ENCODE measurements at regions not wholly inside any gene's neighbourhood (a gene's known extent, or its start where the extent isn't known, plus 50 kb on each side); places are given as distances from the start of the nearest gene placed in this dataset.

- no peaks in the 10 kb centered on the region for H3K4me1 ChIP-seq (ENCODE audit: insufficient read depth, low read length)
- H3K36me3 ChIP-seq (ENCODE audit: insufficient read depth, low read length) = no peaks in the 10 kb centered on the region
- no peaks in the 10 kb centered on the region for H3K27me3 ChIP-seq (ENCODE audit: insufficient read depth, low read length)
- H3K4me3 ChIP-seq (ENCODE audit: low read length) = no peak overlapping the region
- H3K9me3 ChIP-seq (ENCODE audit: low read length) = peaks cover 3% of the 10 kb centered on the region
- no peak overlapping the region for H2AFZ ChIP-seq (ENCODE audit: low read depth, low read length)
Observed at GRCh38 chr2:41913921-41914609, 133.8 kb upstream of the PKDCC start.

DNA sequence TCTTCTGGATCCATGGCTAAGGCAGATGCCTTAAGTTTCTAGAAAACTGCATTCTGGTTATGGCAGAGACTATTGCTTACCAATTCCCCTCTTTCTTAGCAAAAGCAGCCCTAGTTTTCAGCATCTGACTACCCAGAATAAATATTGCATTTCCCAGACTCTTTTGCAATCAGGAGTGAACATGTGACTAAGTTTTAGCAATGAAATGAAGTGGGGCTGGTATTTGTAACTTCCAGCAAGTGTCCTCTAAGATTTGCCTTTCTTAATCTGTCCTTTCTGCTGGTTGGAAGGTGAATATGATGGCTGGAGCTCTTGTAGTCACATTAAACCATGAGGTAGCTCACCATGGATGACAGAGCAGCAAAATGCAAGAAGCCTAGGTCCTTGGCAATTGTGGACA is 132.9 kb upstream of the PKDCC start:
- H3K36me3 ChIP-seq (ENCODE audit: insufficient read depth, low read length) = no peaks in the 10 kb centered on the region
- H2AFZ ChIP-seq (ENCODE audit: low read depth, low read length) = no peak overlapping the region
- H3K4me1 ChIP-seq (ENCODE audit: insufficient read depth, low read length) = no peaks in the 10 kb centered on the region
- peaks cover 3% of the 10 kb centered on the region for H3K9me3 ChIP-seq (ENCODE audit: low read length)
- no peak overlapping the region for H3K4me3 ChIP-seq (ENCODE audit: low read length)
- no peaks in the 10 kb centered on the region for H3K27me3 ChIP-seq (ENCODE audit: insufficient read depth, low read length)

DNA sequence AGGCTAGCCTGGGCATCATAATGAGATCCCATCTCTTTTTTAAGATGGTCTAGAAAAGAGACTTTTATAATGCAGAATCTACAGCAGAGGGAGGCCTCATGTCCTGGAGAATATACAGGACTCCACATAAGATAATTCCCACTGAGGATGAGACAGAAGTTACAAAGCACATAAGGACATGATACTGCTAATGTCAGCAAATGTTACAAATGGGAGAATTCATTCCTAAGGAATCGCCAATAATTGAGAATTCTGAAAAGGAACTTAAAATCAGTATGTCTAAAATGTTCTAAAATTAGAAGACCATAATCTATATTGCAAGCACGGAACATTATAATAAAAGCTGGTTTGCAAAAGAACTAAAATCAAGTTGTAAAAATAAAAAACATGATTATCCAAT is 131.6 kb upstream of the PKDCC start:
- no peak overlapping the region for H2AFZ ChIP-seq (ENCODE audit: low read depth, low read length)
- no peaks in the 10 kb centered on the region for H3K36me3 ChIP-seq (ENCODE audit: insufficient read depth, low read length)
- no peak overlapping the region for H3K4me3 ChIP-seq (ENCODE audit: low read length)
- H3K9me3 ChIP-seq (ENCODE audit: low read length) = peaks cover 3% of the 10 kb centered on the region
- no peaks in the 10 kb centered on the region for H3K27me3 ChIP-seq (ENCODE audit: insufficient read depth, low read length)
- no peaks in the 10 kb centered on the region for H3K4me1 ChIP-seq (ENCODE audit: insufficient read depth, low read length)

GRCh38 chr2:41917587-41917986 is 130.2 kb upstream of the PKDCC start:
- no peak overlapping the region for H3K4me3 ChIP-seq (ENCODE audit: low read length)
- no peaks in the 10 kb centered on the region for H3K4me1 ChIP-seq (ENCODE audit: insufficient read depth, low read length)

DNA sequence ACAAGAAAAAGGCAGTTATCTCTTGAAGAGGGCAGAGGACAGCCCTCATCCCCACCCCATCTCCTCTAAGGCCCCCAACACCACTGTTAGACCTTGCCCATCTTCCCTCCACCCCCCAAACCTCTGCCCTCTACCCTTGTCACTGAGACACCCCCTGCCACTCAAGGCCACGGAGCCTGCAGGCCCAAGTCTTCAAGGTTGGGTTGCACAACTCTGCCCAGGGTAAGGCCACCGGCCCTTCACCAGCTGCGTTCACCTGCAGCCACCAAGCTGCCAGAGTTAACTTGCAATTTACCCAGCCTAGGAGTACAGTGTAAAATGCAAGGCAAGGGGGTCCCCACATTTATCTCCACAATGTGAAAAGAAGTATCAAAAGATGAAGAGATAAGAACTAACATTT is 128.7 kb upstream of the PKDCC start:
- Histone ChIP-seq H3K4me1 (ENCODE audit: insufficient read depth, low read length) (no peaks in the 10 kb centered on the region), H2AFZ (ENCODE audit: low read depth, low read length) (no peak overlapping the region), H3K4me3 (ENCODE audit: low read length) (no peak overlapping the region), H3K9me3 (ENCODE audit: low read length) (no peaks in the 10 kb centered on the region), H3K36me3 (ENCODE audit: insufficient read depth, low read length) (no peaks in the 10 kb centered on the region), H3K27me3 (ENCODE audit: insufficient read depth, low read length) (no peaks in the 10 kb centered on the region)

More at GRCh38 chr2:41917587-41917986, 130.2 kb upstream of the PKDCC start:
- H3K9me3 ChIP-seq (ENCODE audit: low read length) = peaks cover 3% of the 10 kb centered on the region
- no peaks in the 10 kb centered on the region for H3K36me3 ChIP-seq (ENCODE audit: insufficient read depth, low read length)
- no peaks in the 10 kb centered on the region for H3K27me3 ChIP-seq (ENCODE audit: insufficient read depth, low read length)
- no peak overlapping the region for H2AFZ ChIP-seq (ENCODE audit: low read depth, low read length)

GRCh38 chr2:41920181-41920580 is 127.6 kb upstream of the PKDCC start:
- Histone ChIP-seq H3K9me3 (ENCODE audit: low read length) (no peaks in the 10 kb centered on the region), H3K4me1 (ENCODE audit: insufficient read depth, low read length) (no peaks in the 10 kb centered on the region), H3K27me3 (ENCODE audit: insufficient read depth, low read length) (no peaks in the 10 kb centered on the region), H3K36me3 (ENCODE audit: insufficient read depth, low read length) (no peaks in the 10 kb centered on the region), H2AFZ (ENCODE audit: low read depth, low read length) (no peak overlapping the region), H3K4me3 (ENCODE audit: low read length) (no peak overlapping the region)

DNA sequence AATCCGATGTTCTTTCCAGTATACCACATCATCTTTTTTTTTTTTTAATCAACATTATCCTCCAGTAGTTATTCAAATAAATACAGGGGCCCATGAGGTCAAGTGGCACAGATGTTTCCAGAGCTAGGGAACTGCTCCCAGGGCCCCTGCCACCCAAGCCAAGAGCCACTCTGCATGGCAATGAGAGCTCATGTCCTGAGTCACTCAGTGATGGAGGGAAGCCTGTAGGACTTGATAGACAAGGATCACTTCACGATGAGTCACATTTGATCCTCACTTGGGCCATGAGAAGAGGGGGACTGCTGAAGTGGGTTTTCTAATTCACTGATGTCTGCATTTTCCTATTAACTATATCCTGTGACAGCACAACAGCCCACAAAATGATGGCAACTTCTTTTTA is 127.0 kb upstream of the PKDCC start:
- no peak overlapping the region for H3K4me3 ChIP-seq (ENCODE audit: low read length)
- no peaks in the 10 kb centered on the region for H3K9me3 ChIP-seq (ENCODE audit: low read length)
- H3K27me3 ChIP-seq (ENCODE audit: insufficient read depth, low read length) = no peaks in the 10 kb centered on the region
- no peaks in the 10 kb centered on the region for H3K36me3 ChIP-seq (ENCODE audit: insufficient read depth, low read length)
- H3K4me1 ChIP-seq (ENCODE audit: insufficient read depth, low read length) = no peaks in the 10 kb centered on the region
- no peak overlapping the region for H2AFZ ChIP-seq (ENCODE audit: low read depth, low read length)

DNA sequence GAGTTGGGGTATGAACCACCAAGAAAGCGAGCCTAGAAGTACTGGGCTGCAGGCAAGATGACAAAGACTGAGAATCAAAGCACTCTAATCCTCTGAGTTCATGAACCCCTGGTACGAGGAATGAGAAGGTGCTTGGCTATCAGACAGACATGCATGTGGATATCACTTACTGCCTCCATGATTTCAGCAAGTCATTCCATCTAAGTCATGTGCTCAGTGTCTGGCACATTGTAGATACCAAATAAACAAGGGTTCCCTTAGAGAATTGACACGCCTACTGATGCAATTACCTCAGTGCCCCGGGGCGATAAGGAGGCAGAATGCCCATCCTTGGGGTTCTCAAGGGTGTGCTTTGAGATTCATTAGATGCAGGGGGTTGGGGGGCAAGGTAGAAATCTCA is 125.6 kb upstream of the PKDCC start:
- H3K36me3 ChIP-seq (ENCODE audit: insufficient read depth, low read length) = no peaks in the 10 kb centered on the region
- H3K9me3 ChIP-seq (ENCODE audit: low read length) = no peaks in the 10 kb centered on the region
- no peak overlapping the region for H3K4me3 ChIP-seq (ENCODE audit: low read length)
- H3K4me1 ChIP-seq (ENCODE audit: insufficient read depth, low read length) = no peaks in the 10 kb centered on the region
- no peaks in the 10 kb centered on the region for H3K27me3 ChIP-seq (ENCODE audit: insufficient read depth, low read length)
- no peak overlapping the region for H2AFZ ChIP-seq (ENCODE audit: low read depth, low read length)

DNA sequence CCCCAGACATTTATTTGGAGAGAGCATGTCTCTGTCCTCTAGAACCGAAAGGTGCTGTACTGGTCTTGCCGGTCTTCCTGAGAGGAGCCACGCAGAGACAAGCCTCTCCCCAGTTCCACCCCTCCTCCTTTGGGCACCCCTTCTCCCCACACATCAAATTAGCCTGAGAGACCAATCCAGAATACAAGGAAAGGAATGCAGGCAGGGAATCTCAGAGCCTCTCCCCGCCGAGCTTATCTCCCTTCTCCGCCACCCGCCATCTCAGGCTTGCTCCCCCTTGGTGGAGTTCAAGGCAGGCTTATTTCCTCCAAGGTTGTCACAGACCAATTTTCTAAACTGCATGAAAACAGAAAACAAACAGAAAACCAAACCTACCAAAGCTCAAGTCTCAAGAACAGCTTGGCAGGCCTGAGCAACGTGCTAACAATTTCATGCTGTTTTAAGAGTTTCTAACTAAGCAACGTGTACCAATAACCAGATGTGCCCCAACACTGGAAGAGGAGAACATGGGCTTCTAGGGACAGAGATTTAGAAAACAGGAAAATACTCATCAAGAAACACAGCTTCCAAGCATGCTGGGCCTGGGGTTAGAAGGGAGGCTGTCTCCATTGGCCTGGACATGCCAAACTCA is 124.5 kb upstream of the PKDCC start:
- Histone ChIP-seq H3K27me3 (ENCODE audit: insufficient read depth, low read length) (no peaks in the 10 kb centered on the region), H3K4me1 (ENCODE audit: insufficient read depth, low read length) (no peaks in the 10 kb centered on the region), H3K4me3 (ENCODE audit: low read length) (no peak overlapping the region), H2AFZ (ENCODE audit: low read depth, low read length) (no peak overlapping the region), H3K9me3 (ENCODE audit: low read length) (no peaks in the 10 kb centered on the region), H3K36me3 (ENCODE audit: insufficient read depth, low read length) (no peaks in the 10 kb centered on the region)

DNA sequence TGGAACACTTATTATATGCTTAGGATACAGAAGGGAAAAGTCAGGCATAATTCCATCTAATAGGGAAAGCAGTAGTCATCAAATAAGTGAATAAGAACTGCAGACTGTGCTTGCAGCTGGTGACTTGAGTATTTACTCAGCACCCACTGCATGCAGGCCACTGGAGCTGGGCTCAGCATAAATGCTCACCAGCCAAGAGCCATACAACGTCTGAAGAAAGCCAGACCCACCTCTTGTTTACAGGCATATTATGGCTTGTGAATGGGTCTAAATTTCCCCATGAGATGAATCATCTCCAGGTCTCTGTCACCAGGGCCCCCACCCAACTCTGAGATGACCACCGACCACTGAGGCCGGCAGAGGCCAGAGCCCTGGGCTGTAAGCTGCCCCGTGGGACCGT is 123.8 kb upstream of the PKDCC start:
- Histone ChIP-seq H2AFZ (ENCODE audit: low read depth, low read length) (no peak overlapping the region), H3K27me3 (ENCODE audit: insufficient read depth, low read length) (no peaks in the 10 kb centered on the region), H3K9me3 (ENCODE audit: low read length) (no peaks in the 10 kb centered on the region), H3K4me1 (ENCODE audit: insufficient read depth, low read length) (no peaks in the 10 kb centered on the region), H3K36me3 (ENCODE audit: insufficient read depth, low read length) (no peaks in the 10 kb centered on the region), H3K4me3 (ENCODE audit: low read length) (no peak overlapping the region)

DNA sequence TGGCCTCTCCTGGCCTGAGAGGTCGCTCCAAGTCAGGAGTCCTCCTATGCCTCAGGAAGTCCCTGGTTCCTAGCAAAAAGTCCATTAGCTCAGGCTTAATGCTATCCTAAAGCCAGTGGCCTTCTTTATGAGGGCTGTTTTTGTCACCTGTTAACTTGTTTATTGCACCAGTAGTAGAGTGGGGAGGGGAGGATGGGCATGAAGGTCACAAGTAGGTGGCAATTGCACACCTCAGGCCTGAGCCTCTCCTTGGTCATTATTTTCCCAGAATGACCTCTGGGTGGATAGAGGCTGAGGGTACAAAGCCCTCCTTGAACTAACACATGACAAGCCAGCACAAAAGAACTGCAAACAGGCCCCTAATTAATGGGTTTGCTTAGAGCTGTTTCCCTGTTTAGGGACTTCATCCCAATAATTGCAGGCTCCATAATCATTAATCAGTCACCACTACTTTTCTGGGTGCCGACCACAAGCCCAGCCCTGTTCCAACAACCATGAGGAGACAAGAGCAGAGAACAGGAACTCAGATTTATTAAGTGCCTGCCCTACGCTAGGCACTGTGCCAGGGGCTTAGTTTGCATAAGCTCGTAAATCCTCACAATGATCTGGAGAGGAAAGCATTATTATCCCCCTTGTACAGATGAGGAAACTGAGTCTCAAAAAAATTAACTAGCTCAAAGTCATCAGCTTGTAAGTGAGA is 123.0 kb upstream of the PKDCC start:
- H3K4me1 ChIP-seq (ENCODE audit: insufficient read depth, low read length) = no peaks in the 10 kb centered on the region

DNA sequence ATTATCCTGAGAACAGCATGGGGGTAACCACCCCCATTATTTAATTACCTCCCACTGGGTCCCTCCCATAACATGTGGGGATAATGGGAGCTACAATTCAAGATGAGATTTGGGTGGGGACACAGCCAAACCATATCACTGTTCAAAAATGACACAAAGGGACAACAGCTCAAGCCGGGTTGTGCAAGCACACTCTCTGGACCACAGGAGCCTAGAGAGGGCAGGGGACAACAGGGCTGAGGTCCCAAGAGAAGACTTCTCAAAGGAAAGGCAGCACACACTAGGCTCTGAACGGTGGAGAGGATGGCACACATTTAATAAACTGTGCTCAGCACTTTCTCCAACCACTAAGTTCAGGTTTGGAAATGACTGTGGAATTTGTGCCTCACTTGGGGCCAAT is 122.1 kb upstream of the PKDCC start:
- no peaks in the 10 kb centered on the region for H3K4me1 ChIP-seq (ENCODE audit: insufficient read depth, low read length)
- no peaks in the 10 kb centered on the region for H3K36me3 ChIP-seq (ENCODE audit: insufficient read depth, low read length)
- H3K27me3 ChIP-seq (ENCODE audit: insufficient read depth, low read length) = no peaks in the 10 kb centered on the region
- H3K9me3 ChIP-seq (ENCODE audit: low read length) = no peaks in the 10 kb centered on the region
- H2AFZ ChIP-seq (ENCODE audit: low read depth, low read length) = no peak overlapping the region
- H3K4me3 ChIP-seq (ENCODE audit: low read length) = no peak overlapping the region

More for the DNA sequence above, 123.0 kb upstream of the PKDCC start:
- H3K4me3 ChIP-seq (ENCODE audit: low read length) = no peak overlapping the region
- no peaks in the 10 kb centered on the region for H3K36me3 ChIP-seq (ENCODE audit: insufficient read depth, low read length)
- H2AFZ ChIP-seq (ENCODE audit: low read depth, low read length) = no peak overlapping the region
- no peaks in the 10 kb centered on the region for H3K27me3 ChIP-seq (ENCODE audit: insufficient read depth, low read length)
- H3K9me3 ChIP-seq (ENCODE audit: low read length) = no peaks in the 10 kb centered on the region
